ENCODE measurements at regions not wholly inside any gene's neighbourhood (a gene's known extent, or its start where the extent isn't known, plus 50 kb on each side); places are given as distances from the start of the nearest gene placed in this dataset.

GRCh38 chr3:117443014-117443413, 733.4 kb downstream of the TUSC7 start:
- ATAC-seq: no peak
- no peak for TF ChIP-seq SNAI2 (CRISPR knock-in tag; IDR thresholded peaks at IDR 0.05)
- no peak for TF ChIP-seq ZNF70 (CRISPR knock-in tag; IDR thresholded peaks at IDR 0.05)
- no peak for TF ChIP-seq ZFP30 (CRISPR knock-in tag; IDR thresholded peaks at IDR 0.05)
- no peak for TF ChIP-seq OSR1 (CRISPR knock-in tag; IDR thresholded peaks at IDR 0.05)
- TF ChIP-seq RARB (CRISPR knock-in tag; IDR thresholded peaks at IDR 0.05): no peak
- TF ChIP-seq CREB5 (CRISPR knock-in tag; IDR thresholded peaks at IDR 0.05; ENCODE audit: low read depth): no peak
- no peak for TF ChIP-seq TCF4 (CRISPR knock-in tag; IDR thresholded peaks at IDR 0.05; ENCODE audit: borderline replicate concordance)
- TF ChIP-seq, protein P1, sequence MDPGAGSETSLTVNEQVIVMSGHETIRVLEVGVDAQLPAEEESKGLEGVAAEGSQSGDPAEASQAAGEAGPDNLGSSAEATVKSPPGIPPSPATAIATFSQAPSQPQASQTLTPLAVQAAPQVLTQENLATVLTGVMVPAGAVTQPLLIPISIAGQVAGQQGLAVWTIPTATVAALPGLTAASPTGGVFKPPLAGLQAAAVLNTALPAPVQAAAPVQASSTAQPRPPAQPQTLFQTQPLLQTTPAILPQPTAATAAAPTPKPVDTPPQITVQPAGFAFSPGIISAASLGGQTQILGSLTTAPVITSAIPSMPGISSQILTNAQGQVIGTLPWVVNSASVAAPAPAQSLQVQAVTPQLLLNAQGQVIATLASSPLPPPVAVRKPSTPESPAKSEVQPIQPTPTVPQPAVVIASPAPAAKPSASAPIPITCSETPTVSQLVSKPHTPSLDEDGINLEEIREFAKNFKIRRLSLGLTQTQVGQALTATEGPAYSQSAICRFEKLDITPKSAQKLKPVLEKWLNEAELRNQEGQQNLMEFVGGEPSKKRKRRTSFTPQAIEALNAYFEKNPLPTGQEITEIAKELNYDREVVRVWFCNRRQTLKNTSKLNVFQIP (CRISPR knock-in tag; IDR thresholded peaks at IDR 0.05; ENCODE audit: borderline replicate concordance, low read depth): no peak
- TF ChIP-seq ZNF8 (CRISPR knock-in tag; IDR thresholded peaks at IDR 0.05): no peak
- TF ChIP-seq ZNF565 (CRISPR knock-in tag; conservative IDR thresholded peaks at IDR 0.05; ENCODE audit: low read depth): no peak
- TF ChIP-seq ESRRG (CRISPR knock-in tag; IDR thresholded peaks at IDR 0.05): no peak
- no peak for TF ChIP-seq GLIS3 (CRISPR knock-in tag; IDR thresholded peaks at IDR 0.05)
- TF ChIP-seq CSDC2 (CRISPR knock-in tag; IDR thresholded peaks at IDR 0.05): no peak
- no peak for TF ChIP-seq BACH2 (CRISPR knock-in tag; IDR thresholded peaks at IDR 0.05; ENCODE audit: borderline replicate concordance)

GRCh38 chr3:117444175-117444574, 734.6 kb downstream of the TUSC7 start:
- no peak for ATAC-seq
- no peak for TF ChIP-seq ZNF565 (CRISPR knock-in tag; conservative IDR thresholded peaks at IDR 0.05; ENCODE audit: low read depth)
- no peak for TF ChIP-seq BACH2 (CRISPR knock-in tag; IDR thresholded peaks at IDR 0.05; ENCODE audit: borderline replicate concordance)
- TF ChIP-seq ZNF8 (CRISPR knock-in tag; IDR thresholded peaks at IDR 0.05): no peak
- TF ChIP-seq GLIS3 (CRISPR knock-in tag; IDR thresholded peaks at IDR 0.05): no peak
- no peak for TF ChIP-seq OSR1 (CRISPR knock-in tag; IDR thresholded peaks at IDR 0.05)
- TF ChIP-seq ZFP30 (CRISPR knock-in tag; IDR thresholded peaks at IDR 0.05): no peak

DNA sequence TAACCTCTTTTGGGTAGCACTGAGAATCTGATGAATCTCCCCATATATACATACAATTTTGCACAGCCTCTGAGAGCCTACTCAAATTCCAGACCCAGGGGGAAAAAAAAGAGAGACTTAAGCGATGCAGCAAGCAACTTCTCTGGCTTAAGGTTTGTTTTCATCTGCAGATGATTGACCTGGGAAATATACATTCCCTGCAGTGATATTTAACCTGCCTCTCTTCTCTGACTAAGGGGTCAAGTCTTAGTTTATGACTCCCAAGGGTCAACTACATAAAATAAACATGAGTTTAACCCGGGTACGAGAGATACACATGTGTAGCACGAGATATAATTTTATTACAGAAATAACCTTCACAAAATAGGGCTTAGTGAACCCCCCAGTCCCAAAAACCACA, 737.8 kb downstream of the TUSC7 start:
- no peak for ATAC-seq
- TF ChIP-seq, protein P1 (CRISPR knock-in tag; IDR thresholded peaks at IDR 0.05; ENCODE audit: borderline replicate concordance, low read depth): no peak
- no peak for TF ChIP-seq GLIS3 (CRISPR knock-in tag; IDR thresholded peaks at IDR 0.05)
- no peak for TF ChIP-seq CREB5 (CRISPR knock-in tag; IDR thresholded peaks at IDR 0.05; ENCODE audit: low read depth)
- no peak for TF ChIP-seq SNAI2 (CRISPR knock-in tag; IDR thresholded peaks at IDR 0.05)
- no peak for TF ChIP-seq ZFP30 (CRISPR knock-in tag; IDR thresholded peaks at IDR 0.05)
- TF ChIP-seq, protein P2, sequence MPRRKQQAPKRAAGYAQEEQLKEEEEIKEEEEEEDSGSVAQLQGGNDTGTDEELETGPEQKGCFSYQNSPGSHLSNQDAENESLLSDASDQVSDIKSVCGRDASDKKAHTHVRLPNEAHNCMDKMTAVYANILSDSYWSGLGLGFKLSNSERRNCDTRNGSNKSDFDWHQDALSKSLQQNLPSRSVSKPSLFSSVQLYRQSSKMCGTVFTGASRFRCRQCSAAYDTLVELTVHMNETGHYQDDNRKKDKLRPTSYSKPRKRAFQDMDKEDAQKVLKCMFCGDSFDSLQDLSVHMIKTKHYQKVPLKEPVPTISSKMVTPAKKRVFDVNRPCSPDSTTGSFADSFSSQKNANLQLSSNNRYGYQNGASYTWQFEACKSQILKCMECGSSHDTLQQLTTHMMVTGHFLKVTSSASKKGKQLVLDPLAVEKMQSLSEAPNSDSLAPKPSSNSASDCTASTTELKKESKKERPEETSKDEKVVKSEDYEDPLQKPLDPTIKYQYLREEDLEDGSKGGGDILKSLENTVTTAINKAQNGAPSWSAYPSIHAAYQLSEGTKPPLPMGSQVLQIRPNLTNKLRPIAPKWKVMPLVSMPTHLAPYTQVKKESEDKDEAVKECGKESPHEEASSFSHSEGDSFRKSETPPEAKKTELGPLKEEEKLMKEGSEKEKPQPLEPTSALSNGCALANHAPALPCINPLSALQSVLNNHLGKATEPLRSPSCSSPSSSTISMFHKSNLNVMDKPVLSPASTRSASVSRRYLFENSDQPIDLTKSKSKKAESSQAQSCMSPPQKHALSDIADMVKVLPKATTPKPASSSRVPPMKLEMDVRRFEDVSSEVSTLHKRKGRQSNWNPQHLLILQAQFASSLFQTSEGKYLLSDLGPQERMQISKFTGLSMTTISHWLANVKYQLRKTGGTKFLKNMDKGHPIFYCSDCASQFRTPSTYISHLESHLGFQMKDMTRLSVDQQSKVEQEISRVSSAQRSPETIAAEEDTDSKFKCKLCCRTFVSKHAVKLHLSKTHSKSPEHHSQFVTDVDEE (CRISPR knock-in tag; IDR thresholded peaks at IDR 0.05): no peak
- TF ChIP-seq ZFP3 (CRISPR knock-in tag; IDR thresholded peaks at IDR 0.05): no peak

DNA sequence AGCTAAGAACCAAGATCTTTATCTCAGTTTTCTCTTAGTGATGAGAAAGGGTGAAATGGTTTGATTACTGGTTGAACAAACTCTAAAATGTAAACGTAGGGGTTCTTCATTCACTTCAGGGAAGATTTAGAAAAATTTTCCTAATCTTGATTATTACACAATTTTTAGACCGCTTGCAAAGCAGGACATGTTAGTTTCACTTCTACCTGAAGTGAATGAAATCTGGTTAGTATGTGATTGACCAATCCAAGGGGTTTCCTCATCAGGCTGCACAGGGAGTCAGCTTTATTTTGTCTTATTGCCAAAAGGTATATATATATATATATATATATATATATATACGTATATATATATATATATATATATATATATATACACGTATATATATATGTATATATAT, 740.4 kb downstream of the TUSC7 start:
- no peak for ATAC-seq
- TF ChIP-seq, protein P3, sequence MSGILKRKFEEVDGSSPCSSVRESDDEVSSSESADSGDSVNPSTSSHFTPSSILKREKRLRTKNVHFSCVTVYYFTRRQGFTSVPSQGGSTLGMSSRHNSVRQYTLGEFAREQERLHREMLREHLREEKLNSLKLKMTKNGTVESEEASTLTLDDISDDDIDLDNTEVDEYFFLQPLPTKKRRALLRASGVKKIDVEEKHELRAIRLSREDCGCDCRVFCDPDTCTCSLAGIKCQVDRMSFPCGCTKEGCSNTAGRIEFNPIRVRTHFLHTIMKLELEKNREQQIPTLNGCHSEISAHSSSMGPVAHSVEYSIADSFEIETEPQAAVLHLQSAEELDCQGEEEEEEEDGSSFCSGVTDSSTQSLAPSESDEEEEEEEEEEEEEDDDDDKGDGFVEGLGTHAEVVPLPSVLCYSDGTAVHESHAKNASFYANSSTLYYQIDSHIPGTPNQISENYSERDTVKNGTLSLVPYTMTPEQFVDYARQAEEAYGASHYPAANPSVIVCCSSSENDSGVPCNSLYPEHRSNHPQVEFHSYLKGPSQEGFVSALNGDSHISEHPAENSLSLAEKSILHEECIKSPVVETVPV (CRISPR knock-in tag; IDR thresholded peaks at IDR 0.05): no peak
- TF ChIP-seq ARNTL (CRISPR knock-in tag; IDR thresholded peaks at IDR 0.05; ENCODE audit: borderline replicate concordance, low read depth) (no peak), ISL1 (CRISPR knock-in tag; IDR thresholded peaks at IDR 0.05) (no peak), CSDC2 (CRISPR knock-in tag; IDR thresholded peaks at IDR 0.05) (no peak), OSR1 (CRISPR knock-in tag; IDR thresholded peaks at IDR 0.05) (no peak), ZNF8 (CRISPR knock-in tag; IDR thresholded peaks at IDR 0.05) (no peak), ZNF565 (CRISPR knock-in tag; conservative IDR thresholded peaks at IDR 0.05; ENCODE audit: low read depth) (no peak), ZNF70 (CRISPR knock-in tag; IDR thresholded peaks at IDR 0.05) (no peak), SNAI2 (CRISPR knock-in tag; IDR thresholded peaks at IDR 0.05) (no peak), ESRRG (CRISPR knock-in tag; IDR thresholded peaks at IDR 0.05) (no peak), PPARA (CRISPR knock-in tag; IDR thresholded peaks at IDR 0.05; ENCODE audit: borderline replicate concordance) (no peak), TOX (CRISPR knock-in tag; IDR thresholded peaks at IDR 0.05; ENCODE audit: borderline replicate concordance) (no peak), PATZ1 (CRISPR knock-in tag; IDR thresholded peaks at IDR 0.05; ENCODE audit: borderline replicate concordance) (no peak), RARB (CRISPR knock-in tag; IDR thresholded peaks at IDR 0.05) (no peak), ZFP3 (CRISPR knock-in tag; IDR thresholded peaks at IDR 0.05) (no peak), ZFP30 (CRISPR knock-in tag; IDR thresholded peaks at IDR 0.05) (no peak)

Data from SK-N-SH treated with all-trans-retinoic acid at 6 μM for 48 hours (cell line).